HL-60 (cell line): ENCODE measurements at regions not wholly inside any gene's neighbourhood (a gene's known extent, or its start where the extent isn't known, plus 50 kb on each side); places are given as distances from the start of the nearest gene placed in this dataset.

Source experiments
- DNase-seq, 2 experiments: peaks; one replicate each; pipeline ENCODE4 v3.0.0-alpha.2; 2010 to 2020; ENCODE audit warnings: low read depth in 1 of 2, low spot score in 1 of 2
- H3K27ac ChIP-seq: fragments of 250-450 bp; sonication (Bioruptor Pico); replicated peaks from 2 replicates; pipeline ENCODE4 v1.5.1; 2020; ENCODE audit warnings: mild to moderate bottlenecking, moderate library complexity
- H3K27me3 ChIP-seq: fragments of 250-450 bp; sonication (Bioruptor Pico); 2 replicates; pipeline ENCODE4 v1.5.1; 2021; ENCODE audit warnings: mild to moderate bottlenecking, moderate library complexity; ENCODE audit not compliant: insufficient read depth, poor library complexity, severe bottlenecking
- H3K4me3 ChIP-seq: replicated peaks from 2 replicates; pipeline ENCODE4 v1.5.1; 2011; ENCODE audit warnings: mild to moderate bottlenecking, control low read depth, low read length; ENCODE audit not compliant: insufficient read depth
- CTCF ChIP-seq: IDR thresholded peaks from one replicate; pipeline ENCODE4 v1.5.1; 2011; ENCODE audit warnings: low read length, control low read depth, inconsistent platforms; ENCODE audit not compliant: insufficient read depth
- GABPA ChIP-seq: IDR thresholded peaks from 2 replicates; pipeline ENCODE4 v1.6.1; 2012; ENCODE audit warnings: low read depth
- POLR2AphosphoS5 ChIP-seq: IDR thresholded peaks from 2 replicates; pipeline ENCODE4 v1.6.1; 2012; ENCODE audit warnings: low read depth
- SPI1 ChIP-seq: IDR thresholded peaks from 2 replicates; pipeline ENCODE4 v1.6.1; 2012; ENCODE audit warnings: low read depth, mild to moderate bottlenecking, borderline replicate concordance
- TF ChIP-seq, protein P1 (sequence below): IDR thresholded peaks from 2 replicates; pipeline ENCODE4 v1.6.1; 2012; ENCODE audit warnings: low read depth; ENCODE audit not compliant: insufficient replicate concordance

GRCh38 chr5:68475476-68475983, 260.0 kb downstream of the PIK3R1 start:
- no peak for TF ChIP-seq GABPA
- TF ChIP-seq POLR2AphosphoS5: no peak
- TF ChIP-seq, protein P1, sequence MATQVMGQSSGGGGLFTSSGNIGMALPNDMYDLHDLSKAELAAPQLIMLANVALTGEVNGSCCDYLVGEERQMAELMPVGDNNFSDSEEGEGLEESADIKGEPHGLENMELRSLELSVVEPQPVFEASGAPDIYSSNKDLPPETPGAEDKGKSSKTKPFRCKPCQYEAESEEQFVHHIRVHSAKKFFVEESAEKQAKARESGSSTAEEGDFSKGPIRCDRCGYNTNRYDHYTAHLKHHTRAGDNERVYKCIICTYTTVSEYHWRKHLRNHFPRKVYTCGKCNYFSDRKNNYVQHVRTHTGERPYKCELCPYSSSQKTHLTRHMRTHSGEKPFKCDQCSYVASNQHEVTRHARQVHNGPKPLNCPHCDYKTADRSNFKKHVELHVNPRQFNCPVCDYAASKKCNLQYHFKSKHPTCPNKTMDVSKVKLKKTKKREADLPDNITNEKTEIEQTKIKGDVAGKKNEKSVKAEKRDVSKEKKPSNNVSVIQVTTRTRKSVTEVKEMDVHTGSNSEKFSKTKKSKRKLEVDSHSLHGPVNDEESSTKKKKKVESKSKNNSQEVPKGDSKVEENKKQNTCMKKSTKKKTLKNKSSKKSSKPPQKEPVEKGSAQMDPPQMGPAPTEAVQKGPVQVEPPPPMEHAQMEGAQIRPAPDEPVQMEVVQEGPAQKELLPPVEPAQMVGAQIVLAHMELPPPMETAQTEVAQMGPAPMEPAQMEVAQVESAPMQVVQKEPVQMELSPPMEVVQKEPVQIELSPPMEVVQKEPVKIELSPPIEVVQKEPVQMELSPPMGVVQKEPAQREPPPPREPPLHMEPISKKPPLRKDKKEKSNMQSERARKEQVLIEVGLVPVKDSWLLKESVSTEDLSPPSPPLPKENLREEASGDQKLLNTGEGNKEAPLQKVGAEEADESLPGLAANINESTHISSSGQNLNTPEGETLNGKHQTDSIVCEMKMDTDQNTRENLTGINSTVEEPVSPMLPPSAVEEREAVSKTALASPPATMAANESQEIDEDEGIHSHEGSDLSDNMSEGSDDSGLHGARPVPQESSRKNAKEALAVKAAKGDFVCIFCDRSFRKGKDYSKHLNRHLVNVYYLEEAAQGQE: no peak
- TF ChIP-seq CTCF: no peak
- no peak for TF ChIP-seq SPI1
- no peak for DNase-seq
- Histone ChIP-seq H3K4me3 (no peak overlapping the region), H3K27ac (no peak overlapping the region), H3K27me3 (no peaks in the 10 kb centered on the region)

- no peak overlapping the region for H3K27ac ChIP-seq
- H3K4me3 ChIP-seq: no peak overlapping the region
- no peak for TF ChIP-seq SPI1
- TF ChIP-seq POLR2AphosphoS5: no peak
- TF ChIP-seq, protein P1: no peak
- TF ChIP-seq GABPA: no peak
- no peak for TF ChIP-seq CTCF
- no peaks in the 10 kb centered on the region for H3K27me3 ChIP-seq
- no peak for DNase-seq
Measured at GRCh38 chr5:68476854-68477253, 261.3 kb downstream of the PIK3R1 start.

GRCh38 chr5:68478301-68479095, 262.9 kb downstream of the PIK3R1 start:
- H3K27me3 ChIP-seq: no peaks in the 10 kb centered on the region
- H3K27ac ChIP-seq: no peak overlapping the region
- no peak overlapping the region for H3K4me3 ChIP-seq
- no peak for TF ChIP-seq GABPA
- TF ChIP-seq CTCF: no peak
- TF ChIP-seq POLR2AphosphoS5: no peak
- TF ChIP-seq SPI1: no peak
- TF ChIP-seq, protein P1: no peak
- no peak for DNase-seq
